GM23248 (cell line): ENCODE measurements at regions not wholly inside any gene's neighbourhood (a gene's known extent, or its start where the extent isn't known, plus 50 kb on each side); places are given as distances from the start of the nearest gene placed in this dataset.

Experiments used
- EZH2 ChIP-seq: fragments of 200-600 bp; sonication (generic); IDR thresholded peaks from 2 replicates; pipeline ENCODE4 v1.6.1; 2018; ENCODE audit warnings: antibody characterized with exemption, mild to moderate bottlenecking; ENCODE audit not compliant: insufficient read depth, poor library complexity, severe bottlenecking
- EZH2phosphoT487 ChIP-seq: fragments of 200-600 bp; sonication (generic); IDR thresholded peaks from 2 replicates; pipeline ENCODE4 v1.6.1; 2018; ENCODE audit warnings: antibody characterized with exemption, moderate library complexity, mild to moderate bottlenecking, low read depth; ENCODE audit not compliant: insufficient read depth

- TF ChIP-seq EZH2: no peak
- no peak for TF ChIP-seq EZH2phosphoT487
These were observed 151.1 kb upstream of the HNMT start for GRCh38 chr2:137813176-137813575.
